ENCODE measurements at regions not wholly inside any gene's neighbourhood (a gene's known extent, or its start where the extent isn't known, plus 50 kb on each side); places are given as distances from the start of the nearest gene placed in this dataset.

- H3K36me3 Mint-ChIP-seq (ENCODE audit: insufficient read depth, unreplicated experiment) = no peaks in the 10 kb centered on the region
- POLR2A ChIA-PET = no interaction called here
- Histone ChIP-seq H3K27me3 (replicated peaks; ENCODE audit: control insufficient read depth, insufficient read depth, low read length) (no peaks in the 10 kb centered on the region), H3K4me1 (no peaks in the 10 kb centered on the region), H3K36me3 (ENCODE audit: control insufficient read depth, insufficient read depth, low read length) (no peaks in the 10 kb centered on the region), H3K9me3 (no peaks in the 10 kb centered on the region), H3K4me3 (ENCODE audit: low read depth, low read length) (no peak overlapping the region)
- H3K4me1 Mint-ChIP-seq (ENCODE audit: low read depth, unreplicated experiment) = no peaks in the 10 kb centered on the region
- CTCF ChIA-PET = no interaction called here
- no TSS peak for BruUV-seq (replicated peaks)
- H3K27me3 Mint-ChIP-seq (ENCODE audit: insufficient read depth, unreplicated experiment) = no peaks in the 10 kb centered on the region
- no peak for TF ChIP-seq CTCF (IDR thresholded peaks at IDR 0.05; ENCODE audit: insufficient read depth in 1 of 2, low read depth in 1 of 2, low read length in 1 of 2, severe bottlenecking in 1 of 2, unreplicated experiment in 1 of 2)
- H3K9me3 Mint-ChIP-seq (ENCODE audit: unreplicated experiment) = no peaks in the 10 kb centered on the region
- no peak overlapping the region for H3K4me3 Mint-ChIP-seq (ENCODE audit: unreplicated experiment)
- no peak overlapping the region for H3K27ac Mint-ChIP-seq (ENCODE audit: unreplicated experiment)
- intact Hi-C loops (cut with micrococcal nuclease; ENCODE audit: unreplicated experiment) = no loop called here
- no peak for DNase-seq
Observed at GRCh38 chr7:84484502-84485079, 290.0 kb upstream of the SEMA3A start.

GRCh38 chr7:84482476-84482875, 287.9 kb upstream of the SEMA3A start:
- POLR2A ChIA-PET = no interaction called here
- no peaks in the 10 kb centered on the region for H3K4me1 Mint-ChIP-seq (ENCODE audit: low read depth, unreplicated experiment)
- no peaks in the 10 kb centered on the region for H3K9me3 ChIP-seq
- intact Hi-C loops (cut with micrococcal nuclease; ENCODE audit: unreplicated experiment) = no loop called here
- no peak overlapping the region for H3K4me3 ChIP-seq (ENCODE audit: low read depth, low read length)
- no peaks in the 10 kb centered on the region for H3K27me3 Mint-ChIP-seq (ENCODE audit: insufficient read depth, unreplicated experiment)
- no peak for TF ChIP-seq CTCF (IDR thresholded peaks at IDR 0.05; ENCODE audit: insufficient read depth in 1 of 2, low read depth in 1 of 2, low read length in 1 of 2, severe bottlenecking in 1 of 2, unreplicated experiment in 1 of 2)
- no peaks in the 10 kb centered on the region for H3K9me3 Mint-ChIP-seq (ENCODE audit: unreplicated experiment)
- CTCF ChIA-PET = no interaction called here
- H3K27me3 ChIP-seq (replicated peaks; ENCODE audit: control insufficient read depth, insufficient read depth, low read length) = no peaks in the 10 kb centered on the region
- no peaks in the 10 kb centered on the region for H3K4me1 ChIP-seq
- DNase-seq = no peak
- no peaks in the 10 kb centered on the region for H3K36me3 ChIP-seq (ENCODE audit: control insufficient read depth, insufficient read depth, low read length)
- H3K36me3 Mint-ChIP-seq (ENCODE audit: insufficient read depth, unreplicated experiment) = no peaks in the 10 kb centered on the region
- no peak overlapping the region for H3K27ac Mint-ChIP-seq (ENCODE audit: unreplicated experiment)
- no TSS peak for BruUV-seq (replicated peaks)
- H3K4me3 Mint-ChIP-seq (ENCODE audit: unreplicated experiment) = no peak overlapping the region

GRCh38 chr7:84479059-84479458, 284.5 kb upstream of the SEMA3A start:
- no peak for DNase-seq
- H3K36me3 ChIP-seq (ENCODE audit: control insufficient read depth, insufficient read depth, low read length) = no peaks in the 10 kb centered on the region
- BruUV-seq (replicated peaks) = no TSS peak
- TF ChIP-seq CTCF (IDR thresholded peaks at IDR 0.05; ENCODE audit: insufficient read depth in 1 of 2, low read depth in 1 of 2, low read length in 1 of 2, severe bottlenecking in 1 of 2, unreplicated experiment in 1 of 2) = no peak
- peaks cover 8% of the 10 kb centered on the region for H3K27me3 Mint-ChIP-seq (ENCODE audit: insufficient read depth, unreplicated experiment)
- H3K9me3 Mint-ChIP-seq (ENCODE audit: unreplicated experiment) = no peaks in the 10 kb centered on the region
- ChIA-PET POLR2A (no interaction called here), CTCF (no interaction called here)
- H3K4me1 ChIP-seq = no peaks in the 10 kb centered on the region
- intact Hi-C loops (cut with micrococcal nuclease; ENCODE audit: unreplicated experiment) = no loop called here
- no peaks in the 10 kb centered on the region for H3K4me1 Mint-ChIP-seq (ENCODE audit: low read depth, unreplicated experiment)
- no peaks in the 10 kb centered on the region for H3K9me3 ChIP-seq
- no peaks in the 10 kb centered on the region for H3K27me3 ChIP-seq (replicated peaks; ENCODE audit: control insufficient read depth, insufficient read depth, low read length)
- H3K36me3 Mint-ChIP-seq (ENCODE audit: insufficient read depth, unreplicated experiment) = no peaks in the 10 kb centered on the region
- no peak overlapping the region for H3K27ac Mint-ChIP-seq (ENCODE audit: unreplicated experiment)
- no peak overlapping the region for H3K4me3 Mint-ChIP-seq (ENCODE audit: unreplicated experiment)
- H3K4me3 ChIP-seq (ENCODE audit: low read depth, low read length) = no peak overlapping the region

Data from Caco-2 (cell line).